HuH-7 (cell line): ENCODE measurements at regions not wholly inside any gene's neighbourhood (a gene's known extent, or its start where the extent isn't known, plus 50 kb on each side); places are given as distances from the start of the nearest gene placed in this dataset.

Source experiments
- DNase-seq: peaks from one replicate; pipeline ENCODE4 v3.0.0; 2011; ENCODE audit warnings: low spot score

- no peak for DNase-seq
These were observed 199.3 kb downstream of the MTX2 start for GRCh38 chr2:176468457-176469113.

DNA sequence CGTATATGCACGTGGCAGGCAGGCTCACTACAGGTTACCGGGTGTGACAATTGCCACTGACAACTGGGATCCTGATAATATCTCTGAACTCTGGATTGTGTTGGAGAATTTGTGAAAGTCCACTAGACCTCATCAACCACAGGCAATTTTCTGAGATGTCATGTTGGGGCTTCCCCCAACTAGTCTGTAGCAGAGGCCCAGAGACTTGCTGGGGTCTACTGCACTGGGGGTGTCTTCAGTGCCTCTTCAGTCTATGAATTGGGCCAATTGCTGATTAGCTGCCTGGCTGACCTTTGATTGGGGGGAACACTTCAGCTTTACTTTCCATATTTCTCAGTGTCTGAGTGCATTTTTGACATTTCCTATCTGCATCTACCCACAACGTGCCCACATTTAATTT is 201.5 kb downstream of the MTX2 start:
- no peak for DNase-seq

DNA sequence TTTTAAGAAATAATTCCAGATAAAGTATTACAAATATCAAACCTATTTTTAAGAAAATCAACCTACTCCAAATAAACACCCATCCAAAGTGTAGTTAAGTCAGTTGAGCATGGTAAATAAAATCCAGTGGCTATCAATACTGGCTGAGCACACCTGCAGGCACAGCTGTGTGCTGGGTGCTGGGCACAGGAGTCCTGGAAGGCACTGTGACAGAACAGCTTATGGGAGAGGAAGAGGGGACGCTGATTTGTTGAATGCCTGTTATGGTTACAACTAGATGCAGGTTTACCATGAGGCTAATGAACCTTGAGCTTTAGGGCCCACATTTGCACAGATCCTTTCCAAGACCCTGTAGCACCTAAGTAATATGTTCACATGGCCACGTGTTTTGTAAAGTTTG is 202.7 kb downstream of the MTX2 start:
- no peak for DNase-seq

- DNase-seq = no peak
These were observed 203.9 kb downstream of the MTX2 start for GRCh38 chr2:176473177-176473576.

- no peak for DNase-seq
These were observed 204.6 kb downstream of the MTX2 start for GRCh38 chr2:176473851-176474250.

DNA sequence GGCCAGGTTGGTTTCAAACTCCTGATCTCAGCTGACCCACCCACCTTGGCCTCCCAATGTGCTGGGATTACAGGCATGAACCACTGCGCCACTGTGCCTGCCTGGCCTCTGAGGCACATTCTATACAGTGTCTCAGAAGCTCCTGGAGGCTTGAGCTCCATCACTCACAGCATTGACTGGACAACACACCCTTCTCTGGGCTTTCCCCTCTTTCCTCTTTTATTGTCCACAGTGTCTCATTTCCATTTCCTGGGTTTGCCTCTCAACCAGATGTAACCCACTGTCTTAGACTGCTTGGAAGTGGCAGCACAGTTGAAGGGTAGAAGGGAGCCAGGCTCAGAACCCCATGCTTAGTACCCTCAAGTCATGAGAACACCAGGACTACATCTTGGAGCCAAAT is 208.1 kb downstream of the MTX2 start:
- DNase-seq = no peak

GRCh38 chr2:176479961-176480360 is 210.7 kb downstream of the MTX2 start:
- no peak for DNase-seq

DNA sequence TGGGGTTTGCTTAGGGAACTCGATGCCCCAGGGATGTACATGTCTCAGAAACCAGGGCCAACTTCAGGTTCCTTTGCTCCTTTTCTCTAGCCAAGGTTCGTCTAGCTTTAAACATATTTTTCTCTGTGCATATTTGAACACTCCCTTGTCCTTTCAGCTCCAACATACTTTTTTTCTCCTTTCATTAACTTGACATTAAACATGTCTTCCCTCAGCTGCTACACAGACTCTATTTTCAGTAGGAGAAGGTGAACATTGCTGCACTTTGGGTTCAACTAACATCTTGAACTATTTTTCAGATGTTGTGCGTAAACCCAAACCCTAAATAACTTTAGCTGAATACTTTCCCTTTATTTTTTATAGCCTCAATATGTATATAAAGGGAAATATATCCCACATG is 212.9 kb downstream of the MTX2 start:
- DNase-seq = no peak

GRCh38 chr2:176483476-176483875 is 214.2 kb downstream of the MTX2 start:
- no peak for DNase-seq

- no peak for DNase-seq
These were observed 214.8 kb downstream of the MTX2 start for GRCh38 chr2:176483901-176484568.

DNA sequence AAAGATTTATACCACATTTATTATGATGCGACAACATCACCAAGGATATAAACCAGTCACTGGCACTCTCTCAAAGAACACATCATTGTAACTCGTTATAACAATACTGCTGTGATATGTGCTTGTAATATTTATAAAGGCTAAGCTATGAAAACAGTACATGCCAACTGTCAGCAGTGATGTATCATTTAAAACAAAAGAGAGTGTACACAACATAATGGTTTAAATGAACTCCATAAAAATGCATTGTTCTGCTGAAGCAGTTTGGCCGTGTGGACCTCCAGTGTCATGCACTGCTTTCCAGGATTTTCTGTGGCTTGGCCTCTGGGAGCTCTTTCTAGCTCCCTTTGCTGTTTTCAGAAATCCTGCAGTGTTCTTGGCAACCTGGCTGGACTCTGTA is 215.6 kb downstream of the MTX2 start:
- DNase-seq = no peak

DNA sequence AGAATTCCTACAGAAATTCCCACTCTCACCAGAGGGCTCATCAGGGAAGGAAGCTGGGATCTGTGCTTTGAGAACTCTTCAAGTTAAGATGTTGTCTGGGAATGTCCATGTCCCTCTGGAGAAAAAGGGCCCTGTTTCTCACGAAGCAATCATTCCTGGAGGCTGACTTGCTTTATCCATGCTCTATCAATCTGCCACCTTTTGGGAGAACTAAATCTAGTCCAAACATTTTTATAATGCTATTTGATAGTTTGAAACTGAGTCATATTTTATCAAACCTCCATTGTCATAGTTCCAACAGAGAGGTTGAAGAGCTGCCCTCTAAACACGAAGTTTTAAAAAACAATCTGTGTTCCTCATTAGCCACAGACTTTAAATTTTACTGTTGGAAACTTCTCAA is 219.2 kb downstream of the MTX2 start:
- no peak for DNase-seq

GRCh38 chr2:176490061-176490861 is 221.0 kb downstream of the MTX2 start:
- DNase-seq = no peak

GRCh38 chr2:176491172-176491904 is 222.1 kb downstream of the MTX2 start:
- DNase-seq = no peak

- no peak for DNase-seq
These were observed 223.3 kb downstream of the MTX2 start for GRCh38 chr2:176492583-176492982.

DNA sequence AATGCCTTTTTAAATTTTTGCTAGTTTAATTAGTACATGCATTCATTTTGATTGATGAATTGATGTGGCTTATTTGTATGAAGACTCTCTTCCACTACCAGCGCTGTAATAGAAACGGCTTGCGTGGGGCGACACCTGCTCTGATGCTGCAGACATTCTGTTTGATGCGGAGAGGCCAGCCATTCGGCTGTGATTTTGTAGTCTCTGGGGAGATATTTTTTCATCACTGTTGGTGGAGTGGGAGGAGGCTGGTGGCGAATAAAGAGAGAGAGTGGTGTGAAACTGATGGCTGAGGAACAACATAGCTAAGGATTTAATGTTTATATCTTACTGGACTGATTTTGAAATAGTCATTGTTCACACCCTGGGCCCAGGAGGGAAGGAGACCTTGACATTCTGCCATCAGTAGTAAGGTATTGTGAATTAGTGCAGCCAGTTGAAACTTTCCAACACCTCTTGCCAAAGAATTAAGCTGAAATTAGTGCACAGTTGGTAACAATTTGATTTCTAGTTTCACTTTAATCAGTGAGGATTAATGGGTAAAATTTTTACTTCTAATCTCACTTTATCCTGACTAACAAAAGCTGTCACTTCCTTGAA is 224.1 kb downstream of the MTX2 start:
- DNase-seq = no peak

GRCh38 chr2:176493909-176494308 is 224.7 kb downstream of the MTX2 start:
- DNase-seq = no peak

- DNase-seq = no peak
These were observed 225.7 kb downstream of the MTX2 start for GRCh38 chr2:176494949-176495353.

- no peak for DNase-seq
These were observed 226.6 kb downstream of the MTX2 start for GRCh38 chr2:176495826-176496225.

GRCh38 chr2:176496761-176497160 is 227.5 kb downstream of the MTX2 start:
- DNase-seq = no peak

DNA sequence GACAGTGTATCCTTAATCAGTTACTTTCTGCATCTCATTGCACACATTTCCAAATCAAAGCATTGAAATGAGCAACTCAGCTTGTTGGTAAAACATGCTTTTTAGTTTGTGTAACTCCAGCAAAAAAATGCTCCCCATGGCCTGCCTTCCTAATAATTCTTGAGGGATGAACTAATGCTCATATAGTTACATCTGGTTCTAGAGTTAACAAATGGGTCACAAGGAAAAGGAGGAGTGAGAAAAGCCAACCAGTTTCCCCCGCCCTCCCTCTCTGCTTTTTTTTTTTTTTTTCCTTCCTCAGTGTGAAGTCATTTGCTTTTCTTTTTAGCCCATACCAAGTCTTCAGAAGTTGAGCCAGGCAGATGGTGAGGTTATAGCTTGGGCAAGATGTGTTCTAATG is 231.7 kb downstream of the MTX2 start:
- no peak for DNase-seq

DNA sequence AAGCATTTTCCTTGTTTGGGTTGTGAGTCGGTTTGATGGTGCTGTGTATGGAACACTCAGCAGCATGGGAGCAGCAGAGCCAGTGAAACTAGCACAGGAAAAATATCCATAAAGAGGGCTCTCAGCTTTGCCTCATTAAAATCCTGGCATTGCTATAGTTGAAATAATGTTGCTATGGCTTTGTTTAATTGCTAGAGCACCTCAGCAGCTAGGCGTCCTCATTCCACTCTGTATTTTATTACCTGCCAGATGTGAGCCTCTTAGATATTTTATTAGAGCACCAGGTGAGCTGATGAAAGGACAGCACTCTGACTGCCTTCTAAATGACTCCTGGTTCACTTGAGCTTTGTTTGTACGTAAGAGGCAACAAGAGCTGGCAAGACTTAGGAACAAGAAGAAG is 232.4 kb downstream of the MTX2 start:
- DNase-seq = no peak
